ENCODE measurements at regions not wholly inside any gene's neighbourhood (a gene's known extent, or its start where the extent isn't known, plus 50 kb on each side); places are given as distances from the start of the nearest gene placed in this dataset.

GRCh38 chr20:40583205-40583604 is 105.8 kb downstream of the MAFB start:
- H3K36me3 ChIP-seq (ENCODE audit: insufficient read depth, low read length), result no peaks in the 10 kb centered on the region
- no peaks in the 10 kb centered on the region for H3K9me3 ChIP-seq (ENCODE audit: insufficient read depth, low read depth, low read length)
- no peaks in the 10 kb centered on the region for H3K9me2 ChIP-seq (replicated peaks; ENCODE audit: low read depth, low read length)
- H3K79me2 ChIP-seq (ENCODE audit: insufficient read depth, low read length), result no peaks in the 10 kb centered on the region
- no peaks in the 10 kb centered on the region for H4K20me1 ChIP-seq (ENCODE audit: insufficient read depth, low read length, poor library complexity, severe bottlenecking)
- H3K4me3 ChIP-seq (ENCODE audit: low read length, poor library complexity, severe bottlenecking), result no peak overlapping the region
- H2AFZ ChIP-seq (ENCODE audit: low read length), result no peak overlapping the region
- no peak overlapping the region for H3K9ac ChIP-seq (ENCODE audit: low read depth, low read length, poor library complexity, severe bottlenecking)
- no peaks in the 10 kb centered on the region for H3K27me3 ChIP-seq (ENCODE audit: insufficient read depth, low read length, poor library complexity, severe bottlenecking)
- H3K4me2 ChIP-seq (ENCODE audit: low read depth, low read length, poor library complexity, severe bottlenecking), result no peak overlapping the region
- no peak for TF ChIP-seq EZH2phosphoT487 (IDR thresholded peaks at IDR 0.05; ENCODE audit: borderline replicate concordance)
- no peak for TF ChIP-seq CTCF (conservative IDR thresholded peaks at IDR 0.05; ENCODE audit: low read length)
- H3F3A ChIP-seq (ENCODE audit: low read depth), result no peaks in the 10 kb centered on the region
- H3K4me1 ChIP-seq (ENCODE audit: insufficient read depth, low read length, poor library complexity, severe bottlenecking), result no peaks in the 10 kb centered on the region

GRCh38 chr20:40582531-40582930 is 106.5 kb downstream of the MAFB start:
- Histone ChIP-seq H4K20me1 (ENCODE audit: insufficient read depth, low read length, poor library complexity, severe bottlenecking) (no peaks in the 10 kb centered on the region), H3K9me3 (ENCODE audit: insufficient read depth, low read depth, low read length) (no peaks in the 10 kb centered on the region), H2AFZ (ENCODE audit: low read length) (no peak overlapping the region), H3F3A (ENCODE audit: low read depth) (no peaks in the 10 kb centered on the region), H3K27me3 (ENCODE audit: insufficient read depth, low read length, poor library complexity, severe bottlenecking) (no peaks in the 10 kb centered on the region), H3K36me3 (ENCODE audit: insufficient read depth, low read length) (no peaks in the 10 kb centered on the region), H3K4me2 (ENCODE audit: low read depth, low read length, poor library complexity, severe bottlenecking) (no peak overlapping the region), H3K9ac (ENCODE audit: low read depth, low read length, poor library complexity, severe bottlenecking) (no peak overlapping the region), H3K79me2 (ENCODE audit: insufficient read depth, low read length) (no peaks in the 10 kb centered on the region), H3K4me3 (ENCODE audit: low read length, poor library complexity, severe bottlenecking) (no peak overlapping the region), H3K4me1 (ENCODE audit: insufficient read depth, low read length, poor library complexity, severe bottlenecking) (no peaks in the 10 kb centered on the region), H3K9me2 (replicated peaks; ENCODE audit: low read depth, low read length) (no peaks in the 10 kb centered on the region)
- TF ChIP-seq EZH2phosphoT487 (IDR thresholded peaks at IDR 0.05; ENCODE audit: borderline replicate concordance) (no peak), CTCF (conservative IDR thresholded peaks at IDR 0.05; ENCODE audit: low read length) (no peak)

- no peaks in the 10 kb centered on the region for H3F3A ChIP-seq (ENCODE audit: low read depth)
- no peaks in the 10 kb centered on the region for H3K36me3 ChIP-seq (ENCODE audit: insufficient read depth, low read length)
- no peak overlapping the region for H3K9ac ChIP-seq (ENCODE audit: low read depth, low read length, poor library complexity, severe bottlenecking)
These were observed 109.3 kb downstream of the MAFB start for GRCh38 chr20:40579701-40580100.

More at GRCh38 chr20:40579701-40580100, 109.3 kb downstream of the MAFB start:
- no peak for TF ChIP-seq EZH2phosphoT487 (IDR thresholded peaks at IDR 0.05; ENCODE audit: borderline replicate concordance)
- TF ChIP-seq CTCF (conservative IDR thresholded peaks at IDR 0.05; ENCODE audit: low read length), result no peak
- H3K9me2 ChIP-seq (replicated peaks; ENCODE audit: low read depth, low read length), result no peaks in the 10 kb centered on the region
- no peaks in the 10 kb centered on the region for H3K79me2 ChIP-seq (ENCODE audit: insufficient read depth, low read length)
- H2AFZ ChIP-seq (ENCODE audit: low read length), result no peak overlapping the region
- no peaks in the 10 kb centered on the region for H3K4me1 ChIP-seq (ENCODE audit: insufficient read depth, low read length, poor library complexity, severe bottlenecking)
- H4K20me1 ChIP-seq (ENCODE audit: insufficient read depth, low read length, poor library complexity, severe bottlenecking), result no peaks in the 10 kb centered on the region
- H3K27me3 ChIP-seq (ENCODE audit: insufficient read depth, low read length, poor library complexity, severe bottlenecking), result no peaks in the 10 kb centered on the region
- no peaks in the 10 kb centered on the region for H3K9me3 ChIP-seq (ENCODE audit: insufficient read depth, low read depth, low read length)
- no peak overlapping the region for H3K4me2 ChIP-seq (ENCODE audit: low read depth, low read length, poor library complexity, severe bottlenecking)
- H3K4me3 ChIP-seq (ENCODE audit: low read length, poor library complexity, severe bottlenecking), result no peak overlapping the region
